ENCODE measurements at regions not wholly inside any gene's neighbourhood (a gene's known extent, or its start where the extent isn't known, plus 50 kb on each side); places are given as distances from the start of the nearest gene placed in this dataset.

DNA sequence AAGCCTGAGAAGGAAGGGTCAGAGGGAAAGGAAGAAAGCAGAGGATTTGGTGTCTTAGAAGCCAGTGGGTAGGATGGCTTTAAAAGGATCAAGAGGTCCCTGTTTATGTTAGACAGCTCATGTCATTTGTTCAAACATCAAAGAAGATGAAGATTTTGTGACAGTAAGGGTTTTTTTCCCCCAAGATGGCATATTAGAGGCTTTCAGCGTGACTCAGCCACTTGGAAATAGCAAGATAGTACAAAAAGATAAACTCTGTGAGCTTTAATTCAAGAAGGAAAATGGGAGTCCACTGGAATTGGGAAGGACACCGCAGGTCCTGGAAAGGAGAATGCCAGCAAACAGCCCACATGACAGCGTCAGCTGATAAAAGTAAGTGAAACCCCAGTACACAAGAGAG, 467.1 kb upstream of the THBS1 start:
- Mint-ChIP-seq H3K27ac (no peak overlapping the region), H3K27me3 (peaks cover 34% of the 10 kb centered on the region), H3K4me1 (ENCODE audit: low read depth) (no peaks in the 10 kb centered on the region), H3K9me3 (peaks cover 9% of the 10 kb centered on the region), H3K36me3 (ENCODE audit: low read depth) (no peaks in the 10 kb centered on the region), H3K4me3 (no peak overlapping the region)
- intact Hi-C loops (cut with DNase I, micrococcal nuclease), result loop anchor here in 1 of 2 experiments (10.0 kb wide), 1 partner anchor 59 kb away; no protein-coding TSS in a partner anchor
- Histone ChIP-seq H3K27ac (ENCODE audit: low read depth in 1 of 2, low read length in 2 of 2) (no peak overlapping the region), H3K4me1 (ENCODE audit: insufficient read depth, low read length) (no peaks in the 10 kb centered on the region), H3K27me3 (ENCODE audit: control insufficient read depth in 1 of 2, insufficient read depth in 2 of 2, low read length in 2 of 2) (peaks cover 0 to 11% of the 10 kb centered on the region in 2 experiments), H3K36me3 (ENCODE audit: insufficient read depth, low read length) (no peaks in the 10 kb centered on the region), H3K4me3 (ENCODE audit: low read length) (no peak overlapping the region), H3K9me3 (ENCODE audit: control insufficient read depth in 1 of 2, insufficient read depth in 1 of 2, low read length in 2 of 2) (peaks cover 6 to 10% of the 10 kb centered on the region in 2 experiments)
- TF ChIP-seq, protein P1, sequence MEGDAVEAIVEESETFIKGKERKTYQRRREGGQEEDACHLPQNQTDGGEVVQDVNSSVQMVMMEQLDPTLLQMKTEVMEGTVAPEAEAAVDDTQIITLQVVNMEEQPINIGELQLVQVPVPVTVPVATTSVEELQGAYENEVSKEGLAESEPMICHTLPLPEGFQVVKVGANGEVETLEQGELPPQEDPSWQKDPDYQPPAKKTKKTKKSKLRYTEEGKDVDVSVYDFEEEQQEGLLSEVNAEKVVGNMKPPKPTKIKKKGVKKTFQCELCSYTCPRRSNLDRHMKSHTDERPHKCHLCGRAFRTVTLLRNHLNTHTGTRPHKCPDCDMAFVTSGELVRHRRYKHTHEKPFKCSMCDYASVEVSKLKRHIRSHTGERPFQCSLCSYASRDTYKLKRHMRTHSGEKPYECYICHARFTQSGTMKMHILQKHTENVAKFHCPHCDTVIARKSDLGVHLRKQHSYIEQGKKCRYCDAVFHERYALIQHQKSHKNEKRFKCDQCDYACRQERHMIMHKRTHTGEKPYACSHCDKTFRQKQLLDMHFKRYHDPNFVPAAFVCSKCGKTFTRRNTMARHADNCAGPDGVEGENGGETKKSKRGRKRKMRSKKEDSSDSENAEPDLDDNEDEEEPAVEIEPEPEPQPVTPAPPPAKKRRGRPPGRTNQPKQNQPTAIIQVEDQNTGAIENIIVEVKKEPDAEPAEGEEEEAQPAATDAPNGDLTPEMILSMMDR (IDR thresholded peaks at IDR 0.05), result no peak
- ChIA-PET CTCF (no interaction called here), POLR2A (no interaction called here)
- no peak for DNase-seq
- no peak for ATAC-seq (ENCODE audit: poor library complexity)

DNA sequence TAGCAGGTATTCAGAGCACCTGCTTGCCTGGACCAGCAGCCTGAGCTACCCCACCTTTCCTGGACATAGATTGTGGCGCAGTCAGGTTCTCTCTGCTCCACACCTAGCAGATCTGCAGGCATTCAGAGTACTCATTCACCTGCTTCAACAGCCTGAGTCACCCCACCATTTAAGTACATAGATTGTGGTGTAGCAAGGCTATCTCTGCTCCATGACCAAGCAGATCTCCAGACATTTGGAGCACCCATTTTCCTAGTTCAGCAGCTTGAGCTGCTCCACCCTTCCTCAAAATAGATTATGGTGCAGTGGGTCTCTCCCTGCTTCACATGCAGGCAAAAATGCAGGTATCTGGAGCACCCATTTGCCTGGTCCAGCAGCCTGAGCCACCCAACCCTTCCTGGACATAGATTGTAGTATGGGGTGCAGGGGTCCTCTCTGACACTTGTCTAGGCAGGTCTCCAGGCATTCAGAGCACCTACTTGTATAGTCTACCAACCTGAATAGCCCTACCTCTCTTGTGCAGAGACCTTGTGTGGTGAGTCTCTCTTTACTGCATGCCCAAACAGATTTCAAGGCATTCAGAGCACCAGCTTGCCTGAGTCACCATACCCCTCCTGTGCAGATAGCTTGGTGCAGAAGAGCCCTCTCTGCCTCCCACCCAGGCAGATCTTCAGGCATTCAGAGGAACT, 466.0 kb upstream of the THBS1 start:
- Mint-ChIP-seq H3K4me1 (ENCODE audit: low read depth) (no peaks in the 10 kb centered on the region), H3K36me3 (ENCODE audit: low read depth) (no peaks in the 10 kb centered on the region), H3K9me3 (peaks cover 9% of the 10 kb centered on the region), H3K27me3 (peaks cover 30% of the 10 kb centered on the region), H3K4me3 (no peak overlapping the region), H3K27ac (no peak overlapping the region)
- ATAC-seq (ENCODE audit: poor library complexity), result no peak
- H3K27me3 ChIP-seq (ENCODE audit: control insufficient read depth in 1 of 2, insufficient read depth in 2 of 2, low read length in 2 of 2), result peaks cover 0 to 11% of the 10 kb centered on the region in 2 experiments
- intact Hi-C loops (cut with DNase I, micrococcal nuclease), result loop anchor here in 1 of 2 experiments (10.0 kb wide), 1 partner anchor 60 kb away; no protein-coding TSS in a partner anchor
- ChIA-PET CTCF (no interaction called here), POLR2A (no interaction called here)
- no peaks in the 10 kb centered on the region for H3K4me1 ChIP-seq (ENCODE audit: insufficient read depth, low read length)
- peaks cover 6 to 10% of the 10 kb centered on the region in 2 experiments for H3K9me3 ChIP-seq (ENCODE audit: control insufficient read depth in 1 of 2, insufficient read depth in 1 of 2, low read length in 2 of 2)
- no peak overlapping the region for H3K27ac ChIP-seq (ENCODE audit: low read depth in 1 of 2, low read length in 2 of 2)
- no peaks in the 10 kb centered on the region for H3K36me3 ChIP-seq (ENCODE audit: insufficient read depth, low read length)
- TF ChIP-seq, protein P1 (IDR thresholded peaks at IDR 0.05), result no peak
- DNase-seq, result no peak
- H3K4me3 ChIP-seq (ENCODE audit: low read length), result no peak overlapping the region

DNA sequence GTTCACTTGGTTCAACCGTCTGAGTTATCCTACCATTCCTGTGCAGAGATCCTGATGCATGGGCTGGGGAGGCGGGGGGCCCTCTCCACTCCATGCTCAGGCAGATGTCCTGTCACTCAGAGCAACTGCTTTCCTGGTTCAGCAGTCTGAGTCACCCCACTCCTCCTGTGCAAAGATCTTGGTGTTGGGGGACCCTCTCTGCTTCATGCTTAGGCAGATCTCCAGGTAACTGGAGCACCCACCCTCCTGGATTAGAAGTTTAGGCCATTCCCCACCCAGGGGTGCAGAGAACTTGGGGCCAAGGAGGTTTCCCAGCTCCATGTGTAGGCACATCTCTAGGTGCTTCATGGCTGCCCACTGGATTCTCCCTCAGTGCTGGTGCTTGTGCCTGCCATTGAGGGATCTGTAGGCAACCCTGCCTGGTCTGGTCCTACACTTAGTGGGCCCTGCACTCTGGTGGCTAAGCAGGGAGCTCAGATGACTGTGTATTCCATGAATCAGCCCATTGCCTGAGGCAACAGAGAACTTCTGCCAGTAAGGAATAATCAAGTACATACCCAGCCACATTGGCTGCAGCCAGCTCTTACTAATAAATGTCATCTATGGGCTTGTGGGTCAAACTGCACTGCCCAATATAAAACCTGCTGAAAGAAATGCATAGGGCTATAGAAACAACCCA, 465.4 kb upstream of the THBS1 start:
- CTCF ChIA-PET, result no interaction called here
- no peak overlapping the region for H3K4me3 ChIP-seq (ENCODE audit: low read length)
- Mint-ChIP-seq H3K9me3 (peaks cover 9% of the 10 kb centered on the region), H3K4me3 (no peak overlapping the region), H3K27me3 (peaks cover 26% of the 10 kb centered on the region), H3K27ac (no peak overlapping the region), H3K36me3 (ENCODE audit: low read depth) (no peaks in the 10 kb centered on the region), H3K4me1 (ENCODE audit: low read depth) (no peaks in the 10 kb centered on the region)
- DNase-seq, result no peak
- peaks cover 6 to 10% of the 10 kb centered on the region in 2 experiments for H3K9me3 ChIP-seq (ENCODE audit: control insufficient read depth in 1 of 2, insufficient read depth in 1 of 2, low read length in 2 of 2)
- TF ChIP-seq, protein P1 (IDR thresholded peaks at IDR 0.05), result no peak
- POLR2A ChIA-PET, result no interaction called here
- no peaks in the 10 kb centered on the region for H3K36me3 ChIP-seq (ENCODE audit: insufficient read depth, low read length)
- peaks cover 0 to 11% of the 10 kb centered on the region in 2 experiments for H3K27me3 ChIP-seq (ENCODE audit: control insufficient read depth in 1 of 2, insufficient read depth in 2 of 2, low read length in 2 of 2)
- H3K4me1 ChIP-seq (ENCODE audit: insufficient read depth, low read length), result no peaks in the 10 kb centered on the region
- intact Hi-C loops (cut with DNase I, micrococcal nuclease), result loop anchor here in 1 of 2 experiments (10.0 kb wide), 1 partner anchor 61 kb away; no protein-coding TSS in a partner anchor
- ATAC-seq (ENCODE audit: poor library complexity), result no peak
- no peak overlapping the region for H3K27ac ChIP-seq (ENCODE audit: low read depth in 1 of 2, low read length in 2 of 2)

All from CD4-positive, alpha-beta T cell (primary cell).